Neutrophil (primary cell): ENCODE measurements at regions not wholly inside any gene's neighbourhood (a gene's known extent, or its start where the extent isn't known, plus 50 kb on each side); places are given as distances from the start of the nearest gene placed in this dataset.
A peak's percentile ranks its signal among the peaks of the same experiment; 100 is the strongest.

Experiments used
- H3K27ac ChIP-seq: fragments of 200-600 bp; sonication (generic); 2 replicates; pipeline ENCODE4 v1.5.1; 2016; ENCODE audit warnings: mild to moderate bottlenecking, moderate library complexity
- H3K27me3 ChIP-seq: fragments of 200-600 bp; sonication (generic); 2 replicates; pipeline ENCODE4 v1.6.0; 2016; ENCODE audit warnings: mild to moderate bottlenecking
- H3K36me3 ChIP-seq: fragments of 200-600 bp; sonication (generic); 2 replicates; pipeline ENCODE4 v1.5.1; 2017
- H3K4me1 ChIP-seq, 2 experiments: fragments of 200-600 bp in 1 of 2; sonication (generic) in 1 of 2; 1 replicate in 1 of 2; 2 replicates in 1 of 2; pipeline versions ENCODE4 v1.5.1 to v1.6.1; 2013 to 2016; ENCODE audit warnings: low read depth in 1 of 2, low read length in 1 of 2, mild to moderate bottlenecking in 1 of 2, moderate library complexity in 1 of 2; ENCODE audit not compliant: control insufficient read depth in 1 of 2, insufficient read depth in 1 of 2
- H3K4me3 ChIP-seq, 2 experiments: fragments of 200-600 bp in 1 of 2; sonication (generic) in 1 of 2; 1 replicate in 1 of 2; 2 replicates in 1 of 2; pipeline ENCODE4 v1.5.1; 2013 to 2016; ENCODE audit warnings: low read depth in 1 of 2, low read length in 1 of 2, mild to moderate bottlenecking in 1 of 2, moderate library complexity in 1 of 2
- H3K9me3 ChIP-seq: fragments of 200-600 bp; sonication (generic); 2 replicates; pipeline ENCODE4 v1.5.1; 2016
- CTCF ChIP-seq: fragments of 200-600 bp; sonication (generic); IDR thresholded peaks from 2 replicates; pipeline ENCODE4 v1.5.1; 2016; ENCODE audit warnings: antibody characterized with exemption

- H3K27ac ChIP-seq, result no peak overlapping the region
These were observed 56.5 kb upstream of the CREB1 start for GRCh38 chr2:207473049-207473930.

GRCh38 chr2:207473931-207474235 lies 55.9 kb upstream of the CREB1 start:
- TF ChIP-seq CTCF, result no peak
- Histone ChIP-seq H3K27me3 (no peaks in the 10 kb centered on the region), H3K36me3 (no peaks in the 10 kb centered on the region), H3K4me3 (no peak overlapping the region), H3K9me3 (no peaks in the 10 kb centered on the region), H3K27ac (no peak overlapping the region), H3K4me1 (peaks cover 13 to 16% of the 10 kb centered on the region in 2 experiments)

More at GRCh38 chr2:207473049-207473930, 56.5 kb upstream of the CREB1 start:
- no peak overlapping the region for H3K4me3 ChIP-seq
- H3K4me1 ChIP-seq, result peaks cover 7 to 10% of the 10 kb centered on the region in 2 experiments
- no peak for TF ChIP-seq CTCF
- H3K9me3 ChIP-seq, result no peaks in the 10 kb centered on the region
- H3K27me3 ChIP-seq, result no peaks in the 10 kb centered on the region
- H3K36me3 ChIP-seq, result no peaks in the 10 kb centered on the region

GRCh38 chr2:207474863-207475485 lies 54.8 kb upstream of the CREB1 start:
- TF ChIP-seq CTCF, result peak; percentile 75
- Histone ChIP-seq H3K27me3 (no peaks in the 10 kb centered on the region), H3K4me1 (peaks cover 18 to 24% of the 10 kb centered on the region in 2 experiments), H3K36me3 (no peaks in the 10 kb centered on the region), H3K9me3 (no peaks in the 10 kb centered on the region), H3K4me3 (no peak overlapping the region), H3K27ac (no peak overlapping the region)

- no peak for TF ChIP-seq CTCF
- no peaks in the 10 kb centered on the region for H3K9me3 ChIP-seq
- H3K27ac ChIP-seq, result no peak overlapping the region
- peaks cover 24 to 30% of the 10 kb centered on the region in 2 experiments for H3K4me1 ChIP-seq
- no peaks in the 10 kb centered on the region for H3K27me3 ChIP-seq
- H3K4me3 ChIP-seq, result no peak overlapping the region
- no peaks in the 10 kb centered on the region for H3K36me3 ChIP-seq
These were observed 54.2 kb upstream of the CREB1 start for GRCh38 chr2:207475546-207475945.

- Histone ChIP-seq H3K9me3 (no peaks in the 10 kb centered on the region), H3K27me3 (no peaks in the 10 kb centered on the region), H3K4me1 (peaks cover 33 to 47% of the 10 kb centered on the region in 2 experiments), H3K36me3 (no peaks in the 10 kb centered on the region), H3K27ac (peak overlapping the region; percentile 49), H3K4me3 (no peak overlapping the region)
- no peak for TF ChIP-seq CTCF
These were observed 51.9 kb upstream of the CREB1 start for GRCh38 chr2:207477896-207478295.
